ENCODE measurements at regions not wholly inside any gene's neighbourhood (a gene's known extent, or its start where the extent isn't known, plus 50 kb on each side); places are given as distances from the start of the nearest gene placed in this dataset.

- Histone ChIP-seq H3K9me3 (ENCODE audit: control insufficient read depth, insufficient read depth, low read depth, low read length) (no peaks in the 10 kb centered on the region), H3K4me3 (ENCODE audit: low read depth, low read length) (no peak overlapping the region), H3K36me3 (ENCODE audit: control insufficient read depth in 2 of 2, insufficient read depth in 1 of 2, low read length in 2 of 2) (no peaks in the 10 kb centered on the region), H3K27ac (ENCODE audit: extremely low read depth, low read depth, low read length) (no peak overlapping the region), H3K4me1 (ENCODE audit: control insufficient read depth, insufficient read depth, low read length) (peaks cover 7% of the 10 kb centered on the region; the same call in 1 of the 2 replicates)
- POLR2A ChIA-PET: no interaction called here
- TF ChIP-seq ZNF510 (tag by site-specific recombination; IDR thresholded peaks at IDR 0.05; ENCODE audit: insufficient replicate concordance) (no peak), ZNF26 (tag by site-specific recombination; IDR thresholded peaks at IDR 0.05) (no peak), BCL11B (tag by site-specific recombination; IDR thresholded peaks at IDR 0.05; ENCODE audit: low read depth) (no peak), ZNF645 (tag by site-specific recombination; IDR thresholded peaks at IDR 0.05) (no peak), GLI4 (tag by site-specific recombination; IDR thresholded peaks at IDR 0.05) (no peak), ZFP41 (tag by site-specific recombination; IDR thresholded peaks at IDR 0.05; ENCODE audit: borderline replicate concordance) (no peak), ZNF114 (tag by site-specific recombination; IDR thresholded peaks at IDR 0.05) (no peak), ZNF561 (tag by site-specific recombination; IDR thresholded peaks at IDR 0.05; ENCODE audit: borderline replicate concordance) (no peak), ZNF18 (tag by site-specific recombination; IDR thresholded peaks at IDR 0.05) (no peak)
- CTCF ChIA-PET: interaction anchor here (1.2 to 1.3 kb wide), 2 partner anchors 11 to 13 kb away, joined by 4 to 5 read pairs; no protein-coding TSS in a partner anchor
These were observed 273.4 kb downstream of the RASSF9 start for GRCh38 chr12:85562765-85563164.

- Histone ChIP-seq H3K4me3 (ENCODE audit: low read depth, low read length) (no peak overlapping the region), H3K27ac (ENCODE audit: extremely low read depth, low read depth, low read length) (no peak overlapping the region), H3K4me1 (ENCODE audit: control insufficient read depth, insufficient read depth, low read length) (no peaks in the 10 kb centered on the region), H3K36me3 (ENCODE audit: control insufficient read depth in 2 of 2, insufficient read depth in 1 of 2, low read length in 2 of 2) (no peaks in the 10 kb centered on the region), H3K9me3 (ENCODE audit: control insufficient read depth, insufficient read depth, low read depth, low read length) (no peaks in the 10 kb centered on the region)
- no peak for TF ChIP-seq HOXA7 (CRISPR knock-in tag; IDR thresholded peaks at IDR 0.05; ENCODE audit: borderline replicate concordance)
- CTCF ChIA-PET: interaction anchor here (0.5 to 2.3 kb wide), 3 partner anchors 10 to 1036 kb away, joined by 3 to 10 read pairs (median 6); no protein-coding TSS in a partner anchor
- POLR2A ChIA-PET: no interaction called here
These were observed 271.4 kb downstream of the RASSF9 start for GRCh38 chr12:85564786-85565185.

GRCh38 chr12:85568395-85569103 lies 267.7 kb downstream of the RASSF9 start:
- Histone ChIP-seq H3K9me3 (ENCODE audit: control insufficient read depth, insufficient read depth, low read depth, low read length) (no peaks in the 10 kb centered on the region), H3K36me3 (ENCODE audit: control insufficient read depth in 2 of 2, insufficient read depth in 1 of 2, low read length in 2 of 2) (no peaks in the 10 kb centered on the region), H3K4me1 (ENCODE audit: control insufficient read depth, insufficient read depth, low read length) (no peaks in the 10 kb centered on the region), H3K4me3 (ENCODE audit: low read depth, low read length) (no peak overlapping the region), H3K27ac (ENCODE audit: extremely low read depth, low read depth, low read length) (no peak overlapping the region)
- CTCF ChIA-PET: interaction anchor here (0.6 to 1.2 kb wide), 3 partner anchors 197 to 304 kb away, joined by 4 to 6 read pairs (median 4); no protein-coding TSS in a partner anchor
- POLR2A ChIA-PET: no interaction called here
- no peak for TF ChIP-seq ZNF2 (tag by site-specific recombination; IDR thresholded peaks at IDR 0.05)
- no peak for TF ChIP-seq ZNF514 (tag by site-specific recombination; IDR thresholded peaks at IDR 0.05)
- no peak for TF ChIP-seq ZNF354C (tag by site-specific recombination; IDR thresholded peaks at IDR 0.05; ENCODE audit: borderline replicate concordance, low read depth)
- no peak for TF ChIP-seq MZF1 (tag by site-specific recombination; IDR thresholded peaks at IDR 0.05; ENCODE audit: borderline replicate concordance)
- no peak for TF ChIP-seq ZNF280D (tag by site-specific recombination; IDR thresholded peaks at IDR 0.05)
- no peak for TF ChIP-seq KLF9 (tag by site-specific recombination; IDR thresholded peaks at IDR 0.05; ENCODE audit: low read depth)
- TF ChIP-seq ZNF16 (tag by site-specific recombination; IDR thresholded peaks at IDR 0.05; ENCODE audit: low read depth): no peak
- no peak for TF ChIP-seq ZBTB10 (tag by site-specific recombination; IDR thresholded peaks at IDR 0.05)
- TF ChIP-seq KLF8 (tag by site-specific recombination; IDR thresholded peaks at IDR 0.05): no peak

Data from HEK293 (cell line).